HG02642 (cell line): ENCODE measurements at regions not wholly inside any gene's neighbourhood (a gene's known extent, or its start where the extent isn't known, plus 50 kb on each side); places are given as distances from the start of the nearest gene placed in this dataset.
"Not testable (repeated sequence)": the region's sequence is repeated elsewhere in the genome, so short reads cannot be mapped to it uniquely, and the experiment has no call there.

ENCODE experiments used
- ATAC-seq: cut with Tn5 transposase; IDR thresholded peaks from one replicate; pipeline ENCODE4 v1.9.1; 2021; ENCODE audit warnings: mild to moderate bottlenecking; ENCODE audit not compliant: unreplicated experiment, poor library complexity

DNA sequence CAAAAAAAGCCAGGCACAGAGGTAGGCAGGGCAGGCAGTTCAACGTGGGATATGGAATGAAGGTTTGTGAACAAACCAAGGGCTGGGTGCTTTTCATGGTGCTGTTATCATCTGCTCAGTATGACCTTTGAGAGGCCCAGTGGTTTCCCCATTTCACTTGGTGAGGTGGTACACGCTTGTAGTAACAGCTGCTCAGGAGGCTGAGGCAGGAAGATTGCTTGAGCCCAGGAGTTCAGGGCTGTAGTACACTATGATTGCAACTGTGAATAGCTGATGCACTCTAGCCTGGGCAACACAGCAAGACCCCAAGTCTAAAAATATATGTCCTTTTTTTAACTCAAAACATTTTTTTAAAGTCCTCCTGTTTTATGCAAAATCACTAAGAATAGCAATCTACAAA is 174.8 kb downstream of the ENC1 start:
- ATAC-seq = no peak

DNA sequence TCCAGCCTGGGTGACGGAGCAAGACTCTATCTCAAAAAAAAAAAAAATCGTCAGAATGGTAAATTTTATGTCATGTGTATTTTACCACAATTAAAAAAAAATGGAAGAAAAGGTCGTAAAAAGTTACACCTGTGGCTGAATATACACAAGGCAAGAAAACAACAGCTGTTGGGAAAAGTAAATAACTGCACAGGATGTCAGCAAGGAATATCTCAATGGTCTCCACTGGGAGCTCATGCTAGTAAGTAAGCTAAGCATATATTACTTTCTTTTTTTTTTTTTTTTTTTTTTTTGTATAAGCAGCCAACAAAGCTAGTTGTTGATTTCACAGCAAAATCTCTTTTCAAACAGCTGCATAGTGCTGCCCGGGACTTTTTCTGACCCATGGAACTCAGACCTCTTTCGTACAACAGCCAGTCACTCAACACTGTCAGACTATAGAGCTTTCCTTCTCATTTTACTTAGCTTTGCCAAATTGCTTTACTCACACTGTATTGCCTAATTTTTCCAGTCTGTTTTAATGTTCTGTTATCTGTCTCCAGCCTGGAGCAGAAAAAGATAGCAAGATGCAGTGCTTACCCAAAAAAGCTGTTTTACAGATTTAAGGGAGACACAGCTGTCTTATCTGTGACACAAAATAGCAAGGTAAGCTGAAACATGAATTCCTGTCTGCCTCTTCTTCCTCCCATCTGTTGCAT is 175.9 kb downstream of the ENC1 start:
- ATAC-seq = no peak

DNA sequence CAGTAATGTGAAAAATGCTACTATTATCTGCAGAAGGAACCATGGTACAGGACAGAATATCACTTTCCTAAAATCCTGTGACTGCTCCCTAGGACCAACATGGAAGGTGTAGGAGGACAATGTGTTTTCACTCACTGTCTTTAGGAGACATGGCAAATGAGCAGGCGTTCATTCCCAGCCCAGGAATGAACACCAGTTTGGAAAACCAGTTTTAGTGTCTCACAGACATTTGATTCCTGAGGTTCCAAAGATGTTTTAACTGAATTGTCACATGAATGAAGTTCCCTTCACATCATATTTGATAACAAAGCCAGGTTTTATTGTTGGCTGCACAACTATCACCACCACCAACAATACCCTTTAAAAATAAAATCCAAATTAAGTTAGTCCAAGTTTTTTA is 178.2 kb downstream of the ENC1 start:
- no peak for ATAC-seq

DNA sequence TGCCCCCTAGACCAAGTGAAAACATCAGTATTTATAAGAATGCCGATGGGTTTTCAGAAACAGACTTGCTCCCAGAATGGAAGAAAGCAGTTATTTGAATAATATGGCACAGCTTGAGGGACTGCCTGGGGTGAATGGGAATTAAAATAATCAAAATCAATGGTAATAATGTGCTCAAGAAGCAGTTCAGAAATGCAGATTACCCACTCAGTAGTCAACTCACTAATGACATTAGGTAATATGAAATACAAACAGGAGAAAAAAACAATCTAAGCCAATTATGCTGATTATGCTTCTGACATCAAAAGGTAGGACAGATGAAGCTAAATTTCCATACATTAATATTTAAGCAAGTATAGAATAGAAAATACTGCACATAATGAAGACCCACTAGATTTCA is 179.3 kb downstream of the ENC1 start:
- no peak for ATAC-seq

DNA sequence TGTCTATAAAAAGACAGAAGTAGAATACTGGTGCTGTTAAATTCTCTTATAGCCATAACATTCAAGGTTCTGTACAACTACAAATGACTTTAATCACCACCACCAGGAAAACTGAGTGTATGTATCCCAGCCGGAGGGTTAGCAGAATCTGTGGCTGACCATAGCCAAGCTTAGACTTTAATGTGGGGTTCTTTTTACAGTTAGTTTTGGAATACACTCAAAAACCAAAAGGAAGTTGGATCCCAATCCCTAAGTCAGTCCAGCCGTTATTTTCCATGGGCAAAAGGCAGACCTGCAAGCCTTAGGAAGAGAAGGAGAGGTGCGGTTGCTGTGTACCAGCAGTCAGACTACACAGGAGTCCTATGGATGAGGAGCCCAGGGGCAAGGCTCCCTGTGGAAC is 179.8 kb downstream of the ENC1 start:
- no peak for ATAC-seq

DNA sequence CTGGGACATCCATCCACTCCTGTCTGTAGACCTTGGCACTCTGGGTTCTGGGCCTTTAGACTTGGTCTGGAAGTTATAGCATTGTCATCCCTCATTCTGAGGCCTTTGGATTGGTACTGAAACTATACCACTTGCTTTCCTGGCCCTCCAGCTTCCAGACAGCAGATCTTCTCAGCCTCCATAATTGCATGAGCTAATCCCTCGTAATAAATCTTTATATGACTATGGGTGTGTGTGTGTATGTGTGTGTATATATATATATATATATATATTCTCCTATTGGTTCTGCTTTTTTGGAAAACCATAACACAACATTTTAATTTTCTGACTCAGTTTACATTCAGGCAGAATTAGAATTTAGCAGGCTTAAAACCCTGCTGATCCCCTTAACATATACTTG is 180.5 kb downstream of the ENC1 start:
- ATAC-seq = no peak

DNA sequence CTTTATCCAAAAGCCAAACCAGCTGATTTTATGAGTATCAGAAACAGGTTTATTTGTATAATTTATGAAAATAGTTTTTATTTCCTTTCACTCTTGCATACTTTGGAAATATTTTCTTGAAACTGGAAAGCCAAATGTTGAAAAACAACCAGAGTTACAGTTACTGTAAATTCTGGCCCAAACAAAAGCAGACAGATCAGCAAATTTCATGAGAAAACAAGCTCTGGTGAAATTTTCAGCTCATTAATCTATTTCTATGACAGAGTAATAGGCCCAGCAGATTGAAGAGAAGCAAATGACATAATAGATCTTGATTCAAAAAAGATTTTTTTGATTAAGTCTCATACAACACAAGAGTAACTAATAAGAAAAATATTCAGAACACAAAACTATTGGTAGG is 182.7 kb downstream of the ENC1 start:
- ATAC-seq = no peak

DNA sequence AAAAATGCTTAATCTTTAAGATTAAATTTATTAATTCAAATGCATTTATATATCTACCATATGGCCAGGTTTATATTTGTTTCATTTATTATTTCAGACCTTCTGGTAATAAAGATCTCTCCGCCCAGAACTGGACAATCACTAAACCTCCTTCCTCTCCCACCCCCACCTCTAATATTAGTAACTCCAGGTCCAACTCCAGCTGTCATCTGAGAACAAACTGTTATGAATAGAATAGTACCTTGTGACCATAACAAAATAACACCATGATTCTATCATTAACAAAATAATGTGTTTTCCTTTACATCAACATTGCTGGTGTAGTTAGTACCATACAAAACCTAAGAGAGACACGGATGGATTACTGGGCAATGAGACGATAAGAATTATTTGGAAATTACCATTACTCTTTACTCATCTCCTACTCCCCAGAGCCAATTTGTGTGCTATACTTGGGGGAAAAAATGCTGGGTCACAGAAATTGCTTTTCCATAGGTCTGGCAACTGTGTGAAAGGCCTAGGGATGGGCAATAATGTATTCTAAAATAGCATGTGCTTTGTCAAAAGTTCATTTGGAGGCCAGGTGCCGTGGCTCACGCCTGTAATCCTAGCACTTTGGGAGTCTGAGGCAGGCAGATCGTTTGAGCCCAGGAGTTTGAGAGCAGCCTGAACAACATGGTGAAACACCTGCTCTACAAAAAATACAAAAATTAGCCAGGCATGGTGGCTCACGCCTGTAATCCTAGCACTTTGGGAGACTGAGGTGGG is 186.1 kb downstream of the ENC1 start:
- ATAC-seq = no peak

DNA sequence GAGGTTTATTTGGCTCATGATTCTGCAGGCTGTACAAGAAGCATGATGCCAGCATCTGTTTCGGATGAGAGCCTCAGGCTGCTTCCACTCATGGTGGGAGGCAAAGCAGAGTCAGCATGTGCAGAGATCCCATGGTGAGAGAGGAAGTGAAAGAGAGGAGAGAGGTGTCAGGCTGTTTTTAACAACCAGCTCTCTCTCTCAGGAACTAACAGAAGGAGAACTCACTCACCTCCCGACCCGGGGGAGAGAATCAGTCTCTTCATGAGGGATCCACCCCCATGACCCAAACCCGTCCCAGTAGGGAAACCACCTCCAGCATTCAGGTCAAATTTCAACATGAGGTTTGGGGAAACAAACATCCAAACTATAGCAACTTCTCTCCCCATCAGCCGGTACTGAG is 187.7 kb downstream of the ENC1 start:
- no peak for ATAC-seq

DNA sequence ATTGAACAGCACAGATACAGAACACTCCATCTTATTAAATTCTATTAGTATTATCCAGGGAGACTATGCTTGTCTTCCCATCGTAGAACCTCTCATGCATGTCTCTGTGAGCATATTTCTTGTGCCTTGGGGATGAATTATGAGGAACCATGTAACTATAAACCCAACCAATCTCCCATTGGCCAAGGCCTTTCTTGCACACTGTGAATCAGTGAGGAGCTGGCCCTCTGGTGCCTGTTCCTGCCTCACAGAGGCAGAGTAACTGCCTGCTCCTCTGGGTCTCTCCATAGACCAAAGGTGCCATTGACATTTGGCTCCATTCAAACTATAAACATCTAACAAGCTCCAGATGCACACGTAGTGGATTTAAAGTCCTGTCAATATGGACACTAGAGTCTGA is 190.4 kb downstream of the ENC1 start:
- ATAC-seq = no peak

DNA sequence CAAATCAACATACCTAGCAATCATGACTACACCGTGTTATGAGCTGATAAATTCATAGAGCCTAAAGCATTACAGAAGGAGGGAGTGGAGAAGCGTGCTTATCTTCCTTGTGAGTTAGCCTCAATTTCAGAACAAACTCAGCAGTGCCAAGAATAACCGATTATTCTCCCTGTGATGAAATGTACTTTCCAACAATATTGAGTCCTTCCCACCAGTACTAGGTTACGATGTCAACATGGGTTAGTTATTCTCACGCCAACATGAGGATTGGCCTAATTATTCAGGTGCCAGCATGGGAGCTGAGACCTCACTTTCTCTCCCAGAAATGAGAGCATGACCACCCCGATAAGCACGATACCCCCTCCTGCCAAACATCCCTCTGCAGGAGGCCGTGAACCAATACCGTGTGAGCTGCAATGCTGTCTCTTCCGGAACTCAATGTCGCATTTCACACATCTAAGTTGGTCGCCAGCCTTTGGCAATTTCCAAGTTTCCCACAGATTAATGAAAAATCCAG is 193.7 kb downstream of the ENC1 start:
- ATAC-seq = no peak

DNA sequence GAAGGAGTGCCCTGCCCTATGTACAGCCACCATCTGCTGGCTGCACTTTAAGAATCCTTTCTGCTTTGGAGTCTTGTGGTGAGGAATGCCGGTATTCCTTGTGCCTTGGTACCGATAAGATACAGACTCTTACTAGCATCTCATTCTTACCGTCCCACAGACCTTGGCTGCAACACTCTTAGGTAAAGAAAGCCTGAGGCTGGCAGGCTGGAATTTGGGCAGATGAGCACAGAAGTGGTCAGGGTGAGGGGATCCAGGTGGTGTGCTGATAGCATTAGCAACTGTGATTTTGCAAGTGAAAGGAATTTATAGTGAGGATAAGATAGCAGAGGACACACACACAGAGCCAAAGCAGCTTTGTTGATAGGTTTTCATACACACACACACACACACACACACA is 198.1 kb downstream of the ENC1 start:
- no peak for ATAC-seq

DNA sequence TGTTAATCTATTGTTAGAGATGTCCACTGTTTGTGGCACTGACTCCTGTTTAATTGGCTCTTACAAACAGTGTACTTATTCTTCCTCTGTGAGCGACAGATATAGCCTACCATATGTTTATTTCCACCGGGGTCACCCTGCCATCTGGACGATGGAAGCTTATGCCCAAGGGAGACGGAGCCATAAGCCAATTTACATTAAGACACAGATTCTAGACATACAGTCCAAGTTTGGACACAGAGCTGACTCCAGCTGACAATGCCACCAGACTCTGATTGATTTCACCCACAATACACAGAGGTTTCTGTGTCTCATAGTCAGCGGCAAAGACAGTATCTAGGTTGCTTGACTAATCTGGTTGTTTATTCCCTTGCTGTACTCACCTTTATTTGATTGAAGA is 198.9 kb downstream of the ENC1 start:
- ATAC-seq = no peak

DNA sequence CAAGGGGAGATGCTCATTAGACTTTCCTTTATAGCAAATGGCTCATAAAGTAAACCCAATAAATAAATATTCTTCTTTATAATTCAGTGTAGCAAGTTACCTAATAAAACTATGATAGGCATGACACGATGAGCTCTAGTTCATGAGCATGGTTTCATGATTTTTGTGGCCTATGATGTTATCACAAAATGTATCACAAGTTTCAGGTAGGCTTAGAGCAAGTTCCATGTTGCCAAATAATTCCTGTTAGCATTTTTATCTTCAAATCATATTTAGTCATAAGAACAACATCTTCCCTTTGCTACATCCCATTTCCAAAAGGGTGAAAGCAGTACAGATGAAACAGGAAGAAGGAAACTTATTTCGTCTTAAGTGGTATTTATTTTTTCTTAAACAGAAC is 200.2 kb downstream of the ENC1 start:
- no peak for ATAC-seq

DNA sequence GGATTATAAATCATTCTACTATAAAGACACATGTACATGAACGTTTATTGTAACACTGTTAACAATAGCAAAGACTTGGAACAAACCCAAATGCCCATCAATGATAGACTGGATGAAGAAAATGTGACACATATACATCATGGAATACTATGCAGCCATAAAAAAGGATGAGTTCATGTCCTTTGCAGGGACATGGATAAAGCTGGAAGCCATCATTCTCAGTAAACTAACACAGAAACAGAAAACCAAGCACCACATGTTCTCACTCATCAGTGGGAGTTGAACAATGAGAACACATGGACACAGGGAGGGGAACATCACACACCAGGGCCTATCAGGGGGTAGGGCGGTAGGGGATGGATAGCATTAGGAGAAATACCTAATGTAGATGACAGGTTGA is 202.7 kb downstream of the ENC1 start:
- not testable (repeated sequence) for ATAC-seq

DNA sequence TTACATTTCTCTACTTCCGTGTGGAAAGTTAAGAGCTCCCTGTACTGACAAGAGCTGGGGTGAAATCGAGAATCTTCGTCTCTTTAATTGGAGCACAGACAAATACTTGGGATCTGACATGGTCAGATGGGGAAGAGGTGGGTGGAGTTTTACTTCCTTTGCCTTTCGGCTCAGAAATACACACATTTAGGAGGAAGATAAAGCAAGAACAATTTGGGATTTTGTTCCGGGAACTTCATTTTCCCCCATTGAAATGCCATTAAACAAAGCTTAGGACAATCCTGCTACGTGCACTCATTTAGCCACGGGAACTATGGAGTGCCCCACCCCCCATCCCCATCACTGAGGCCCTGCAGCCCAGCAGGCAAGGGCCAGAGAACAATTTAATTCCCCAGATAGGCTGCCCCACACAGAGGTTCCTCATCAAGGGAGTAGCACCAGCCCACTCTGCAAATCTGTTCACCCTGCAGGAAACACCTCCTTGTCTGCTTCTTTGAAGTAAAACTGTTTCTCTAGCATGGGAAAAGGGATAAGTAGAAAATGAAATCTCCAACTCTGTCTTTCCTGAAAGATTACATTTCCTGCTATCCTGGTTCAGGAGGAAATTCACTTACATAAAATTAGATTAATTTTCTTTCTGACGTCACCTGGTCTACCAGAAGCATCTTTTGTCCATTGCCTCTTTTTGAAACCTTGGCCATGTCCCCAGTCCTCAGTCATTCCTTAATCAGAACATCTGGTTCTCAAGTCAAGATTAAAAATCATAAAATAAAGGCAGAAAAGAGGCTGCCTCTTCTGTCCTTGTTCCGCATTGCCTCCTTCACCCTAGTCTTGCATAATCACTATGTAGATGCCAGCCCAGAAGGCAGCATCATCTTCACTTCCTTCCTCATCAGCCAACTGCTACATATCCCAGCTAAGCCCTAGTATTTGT is 206.4 kb downstream of the ENC1 start:
- no peak for ATAC-seq

DNA sequence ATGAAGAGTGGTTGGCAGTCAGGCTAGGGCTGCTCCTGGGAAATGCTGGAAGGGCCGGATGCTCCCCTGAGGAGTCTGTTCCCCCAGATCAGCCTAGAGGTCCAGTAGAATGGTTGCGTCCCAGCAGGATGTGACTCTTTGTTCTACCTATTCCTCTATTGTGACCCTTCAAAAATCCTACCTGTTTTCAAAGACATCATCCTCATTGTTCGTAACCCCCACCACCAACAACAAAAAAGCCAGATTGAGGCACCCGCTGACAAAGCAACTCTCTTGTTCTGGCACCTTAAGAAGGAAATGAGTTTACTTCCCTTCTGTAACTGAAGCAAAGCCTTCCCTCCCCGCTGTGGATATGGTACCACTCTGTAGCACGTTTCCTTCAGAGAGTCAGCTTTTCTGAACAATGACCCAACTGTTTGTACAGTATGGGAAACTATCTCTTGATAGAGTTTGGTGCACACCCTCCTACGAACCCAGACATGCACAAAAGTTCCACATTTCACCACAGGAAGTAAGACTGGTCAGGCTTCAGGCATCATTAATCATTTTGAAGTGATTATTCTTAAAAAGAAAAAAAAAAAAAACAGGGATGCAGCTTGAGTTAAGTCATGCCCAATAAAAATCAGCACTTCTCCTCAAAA is 207.2 kb downstream of the ENC1 start:
- no peak for ATAC-seq

DNA sequence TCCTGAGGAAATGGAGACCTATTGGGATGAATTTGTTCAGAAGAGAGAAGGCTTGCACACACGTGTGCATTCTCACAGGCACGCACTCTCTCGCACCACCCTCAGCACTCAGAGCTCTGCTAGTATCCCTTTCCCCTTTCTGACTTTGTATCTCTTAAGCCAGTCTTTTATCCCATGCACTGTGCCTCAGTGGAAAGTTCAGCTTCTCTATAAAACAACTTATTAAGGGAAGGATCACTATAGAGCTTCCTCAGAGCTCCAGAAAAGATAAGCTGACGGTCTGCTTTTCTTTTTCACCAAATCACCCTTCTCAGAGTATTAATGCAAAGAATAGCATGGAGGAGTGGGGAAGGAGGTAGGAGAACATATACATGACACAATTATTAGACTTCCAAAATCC is 207.8 kb downstream of the ENC1 start:
- ATAC-seq = no peak

DNA sequence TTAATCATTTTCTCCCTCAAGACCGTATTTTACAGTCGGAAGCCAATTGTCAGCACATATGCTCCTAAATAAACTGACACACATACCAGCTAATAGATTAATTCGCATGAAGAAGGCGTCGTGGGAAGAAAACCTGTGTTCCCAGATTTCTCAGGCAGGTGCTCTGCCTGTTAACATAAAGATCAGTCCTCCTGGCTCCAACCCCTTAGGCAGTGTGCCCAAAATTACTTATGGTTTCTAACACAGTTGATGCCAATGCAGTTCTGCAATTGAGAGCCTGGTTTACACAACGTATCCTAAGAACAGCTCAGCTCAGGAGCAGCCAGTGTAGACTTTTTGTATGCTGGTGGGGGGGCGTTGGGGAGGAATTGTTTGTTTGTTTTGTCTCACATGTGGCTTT is 208.3 kb downstream of the ENC1 start:
- ATAC-seq = no peak

DNA sequence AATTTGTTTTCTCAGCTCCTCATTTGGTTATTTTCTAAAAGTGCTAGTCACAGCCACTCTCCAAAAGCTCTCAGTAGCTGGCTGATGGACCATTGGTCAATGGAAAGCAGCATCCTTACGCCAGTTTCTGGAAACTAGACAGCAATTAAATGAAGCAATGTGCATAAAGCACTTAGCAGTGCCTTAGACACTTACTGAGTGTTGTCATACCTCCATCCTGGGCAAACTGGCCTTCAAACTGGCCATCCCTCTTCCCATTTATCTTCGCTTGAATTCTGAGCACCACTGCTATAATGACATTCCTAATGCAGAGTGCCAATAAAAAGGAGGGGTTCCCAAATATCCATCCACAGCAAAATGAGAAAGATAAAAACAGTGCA is 209.2 kb downstream of the ENC1 start:
- no peak for ATAC-seq
